Neural progenitor cell (in vitro differentiated cells): ENCODE measurements at regions not wholly inside any gene's neighbourhood (a gene's known extent, or its start where the extent isn't known, plus 50 kb on each side); places are given as distances from the start of the nearest gene placed in this dataset.

ENCODE experiments used
- DNase-seq: peaks from one replicate; pipeline ENCODE4 v3.0.0-alpha.2; 2016; ENCODE audit warnings: low spot score
- H2AFZ ChIP-seq: fragments of 200-600 bp; sonication (generic); replicated peaks from 2 replicates; pipeline ENCODE4 v1.6.1; 2016; ENCODE audit warnings: antibody characterized with exemption
- H3F3A ChIP-seq: fragments of 200-600 bp; sonication (generic); 2 replicates; pipeline ENCODE4 v1.6.1; 2016; ENCODE audit warnings: antibody characterized with exemption, low read depth
- H3K27ac ChIP-seq: fragments of 200-600 bp; sonication (generic); 2 replicates; pipeline ENCODE4 v1.5.1; 2016; ENCODE audit warnings: mild to moderate bottlenecking
- H3K27me3 ChIP-seq: fragments of 200-600 bp; sonication (generic); 2 replicates; pipeline ENCODE4 v1.6.1; 2016; ENCODE audit warnings: mild to moderate bottlenecking, moderate library complexity
- H3K36me3 ChIP-seq: fragments of 200-600 bp; sonication (generic); 2 replicates; pipeline ENCODE4 v1.5.1; 2016
- H3K4me1 ChIP-seq: fragments of 200-600 bp; sonication (generic); 2 replicates; pipeline ENCODE4 v1.6.1; 2016; ENCODE audit warnings: mixed run types
- H3K4me2 ChIP-seq: fragments of 200-600 bp; sonication (generic); 2 replicates; pipeline ENCODE4 v1.6.1; 2016
- H3K4me3 ChIP-seq: fragments of 200-600 bp; sonication (generic); 2 replicates; pipeline ENCODE4 v1.5.1; 2016
- H3K79me2 ChIP-seq: fragments of 200-600 bp; sonication (generic); 2 replicates; pipeline ENCODE4 v1.6.1; 2016; ENCODE audit warnings: low read depth
- H3K9ac ChIP-seq: fragments of 200-600 bp; sonication (generic); 2 replicates; pipeline ENCODE4 v1.6.1; 2016
- H3K9me3 ChIP-seq: fragments of 200-600 bp; sonication (generic); 2 replicates; pipeline ENCODE4 v1.5.1; 2016; ENCODE audit warnings: low read depth
- H4K20me1 ChIP-seq: fragments of 200-600 bp; sonication (generic); 2 replicates; pipeline ENCODE4 v1.6.1; 2016; ENCODE audit warnings: low read depth
- H3K27ac Mint-ChIP-seq: 3 replicates; pipeline ENCODE4 v1.8.0; 2021; ENCODE audit warnings: mixed read lengths
- H3K27me3 Mint-ChIP-seq: 2 replicates; pipeline ENCODE4 v1.8.0; 2022; ENCODE audit warnings: low read depth, mild to moderate bottlenecking, inconsistent platforms, moderate library complexity, mixed read lengths; ENCODE audit not compliant: insufficient read depth
- H3K36me3 Mint-ChIP-seq: 3 replicates; pipeline ENCODE4 v1.8.0; 2021; ENCODE audit warnings: mixed read lengths
- H3K4me1 Mint-ChIP-seq: 3 replicates; pipeline ENCODE4 v1.8.0; 2021; ENCODE audit warnings: mixed read lengths
- H3K4me3 Mint-ChIP-seq: 3 replicates; pipeline ENCODE4 v1.8.0; 2021; ENCODE audit warnings: mild to moderate bottlenecking, moderate library complexity, mixed read lengths
- H3K9me3 Mint-ChIP-seq: 3 replicates; pipeline ENCODE4 v1.8.0; 2020; ENCODE audit warnings: mixed read lengths
- CTCF ChIP-seq: fragments of 200-600 bp; sonication (generic); IDR thresholded peaks from 2 replicates; pipeline ENCODE4 v1.5.1; 2017; ENCODE audit warnings: antibody characterized with exemption, mild to moderate bottlenecking
- EZH2 ChIP-seq: fragments of 200-600 bp; sonication (generic); IDR thresholded peaks from 2 replicates; pipeline ENCODE4 v1.6.1; 2017; ENCODE audit warnings: antibody characterized with exemption, mild to moderate bottlenecking, moderate library complexity
- EZH2phosphoT487 ChIP-seq: fragments of 200-600 bp; sonication (generic); IDR thresholded peaks from 2 replicates; pipeline ENCODE4 v1.6.1; 2017; ENCODE audit warnings: antibody characterized with exemption

- no peaks in the 10 kb centered on the region for H3K9me3 Mint-ChIP-seq
These were observed 115.2 kb upstream of the GABRA2 start for GRCh38 chr4:46505131-46505530.

GRCh38 chr4:46503739-46504138 is 113.8 kb upstream of the GABRA2 start:
- Histone ChIP-seq H3K79me2 (no peaks in the 10 kb centered on the region), H3F3A (no peaks in the 10 kb centered on the region), H3K27me3 (no peaks in the 10 kb centered on the region), H3K4me1 (no peaks in the 10 kb centered on the region), H3K4me3 (no peak overlapping the region), H3K9ac (no peak overlapping the region), H3K27ac (no peak overlapping the region), H3K4me2 (no peak overlapping the region), H3K9me3 (no peaks in the 10 kb centered on the region), H3K36me3 (no peaks in the 10 kb centered on the region), H2AFZ (no peak overlapping the region), H4K20me1 (no peaks in the 10 kb centered on the region)
- Mint-ChIP-seq H3K9me3 (no peaks in the 10 kb centered on the region), H3K27me3 (no peaks in the 10 kb centered on the region), H3K4me1 (no peaks in the 10 kb centered on the region), H3K27ac (no peak overlapping the region), H3K4me3 (no peak overlapping the region), H3K36me3 (no peaks in the 10 kb centered on the region)
- TF ChIP-seq EZH2, result no peak
- no peak for TF ChIP-seq CTCF
- TF ChIP-seq EZH2phosphoT487, result no peak
- DNase-seq, result no peak

More at GRCh38 chr4:46505131-46505530, 115.2 kb upstream of the GABRA2 start:
- TF ChIP-seq EZH2 (no peak), EZH2phosphoT487 (no peak), CTCF (no peak)
- H3K36me3 ChIP-seq, result no peaks in the 10 kb centered on the region
- Mint-ChIP-seq H3K4me1 (no peaks in the 10 kb centered on the region), H3K27ac (no peak overlapping the region), H3K27me3 (no peaks in the 10 kb centered on the region), H3K4me3 (no peak overlapping the region), H3K36me3 (no peaks in the 10 kb centered on the region)
- H3F3A ChIP-seq, result no peaks in the 10 kb centered on the region
- no peak overlapping the region for H2AFZ ChIP-seq
- H3K4me1 ChIP-seq, result no peaks in the 10 kb centered on the region
- no peaks in the 10 kb centered on the region for H3K27me3 ChIP-seq
- H3K9ac ChIP-seq, result no peak overlapping the region
- no peaks in the 10 kb centered on the region for H3K9me3 ChIP-seq
- H3K27ac ChIP-seq, result no peak overlapping the region
- no peaks in the 10 kb centered on the region for H4K20me1 ChIP-seq
- H3K79me2 ChIP-seq, result no peaks in the 10 kb centered on the region
- no peak for DNase-seq
- no peak overlapping the region for H3K4me3 ChIP-seq
- H3K4me2 ChIP-seq, result no peak overlapping the region

GRCh38 chr4:46492394-46492793 is 102.5 kb upstream of the GABRA2 start:
- Histone ChIP-seq H3K27me3 (no peaks in the 10 kb centered on the region), H3K4me1 (no peaks in the 10 kb centered on the region), H3K36me3 (no peaks in the 10 kb centered on the region), H3F3A (no peaks in the 10 kb centered on the region), H3K27ac (no peak overlapping the region), H4K20me1 (no peaks in the 10 kb centered on the region), H3K9me3 (no peaks in the 10 kb centered on the region), H3K9ac (no peak overlapping the region), H2AFZ (no peak overlapping the region), H3K4me3 (no peak overlapping the region), H3K4me2 (no peak overlapping the region), H3K79me2 (no peaks in the 10 kb centered on the region)
- H3K27ac Mint-ChIP-seq, result no peak overlapping the region
- H3K4me3 Mint-ChIP-seq, result no peak overlapping the region
- TF ChIP-seq EZH2phosphoT487 (no peak), CTCF (no peak), EZH2 (no peak)
- no peaks in the 10 kb centered on the region for H3K27me3 Mint-ChIP-seq
- no peak for DNase-seq
- H3K9me3 Mint-ChIP-seq, result no peaks in the 10 kb centered on the region
- peaks cover 2% of the 10 kb centered on the region for H3K4me1 Mint-ChIP-seq
- H3K36me3 Mint-ChIP-seq, result no peaks in the 10 kb centered on the region
